Islet precursor cell (in vitro differentiated cells): ENCODE measurements at regions not wholly inside any gene's neighbourhood (a gene's known extent, or its start where the extent isn't known, plus 50 kb on each side); places are given as distances from the start of the nearest gene placed in this dataset.

Experiments
- DNase-seq: peaks from one replicate; pipeline ENCODE4 v3.0.0-alpha.2; 2018

DNA sequence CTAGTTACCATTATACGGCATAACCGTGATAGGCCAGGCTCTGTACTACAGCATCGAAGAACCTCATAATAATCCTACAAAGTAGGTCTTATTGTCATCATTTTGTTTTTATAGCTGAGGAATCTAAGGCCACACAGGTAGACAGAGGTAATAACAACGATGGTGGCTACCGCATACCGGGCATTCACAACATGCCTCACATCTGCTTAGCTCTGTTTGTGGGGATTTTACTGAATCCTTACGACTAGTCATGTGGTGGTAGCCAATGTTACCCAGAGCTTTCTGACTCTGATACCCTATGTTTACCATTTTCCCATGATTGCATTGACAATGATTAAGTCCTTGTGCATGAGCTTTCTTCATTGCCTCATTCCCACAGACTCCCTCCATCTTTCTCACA, 269.4 kb downstream of the TCF7L2 start:
- no peak for DNase-seq

DNA sequence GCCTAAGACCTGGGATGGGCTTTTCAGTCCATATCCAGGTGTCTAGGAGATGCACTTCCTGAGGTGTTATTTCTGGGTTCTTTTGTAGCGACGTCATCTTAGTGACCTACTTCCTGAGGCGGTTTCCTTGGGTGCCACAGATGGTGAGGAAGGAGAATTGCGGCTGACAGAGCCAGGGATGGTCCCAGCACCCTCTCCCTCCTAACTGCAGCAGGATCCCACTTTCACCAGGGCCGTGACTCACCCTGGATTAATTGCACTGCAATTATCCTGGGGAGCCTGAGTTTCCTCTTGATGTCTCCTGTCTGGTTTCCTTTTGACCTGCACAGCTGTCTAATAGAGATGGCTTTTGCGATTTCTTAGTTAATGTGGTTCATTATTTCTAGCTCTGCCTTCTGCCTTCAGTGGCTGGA, 271.7 kb downstream of the TCF7L2 start:
- DNase-seq = peak; percentile 97

DNA sequence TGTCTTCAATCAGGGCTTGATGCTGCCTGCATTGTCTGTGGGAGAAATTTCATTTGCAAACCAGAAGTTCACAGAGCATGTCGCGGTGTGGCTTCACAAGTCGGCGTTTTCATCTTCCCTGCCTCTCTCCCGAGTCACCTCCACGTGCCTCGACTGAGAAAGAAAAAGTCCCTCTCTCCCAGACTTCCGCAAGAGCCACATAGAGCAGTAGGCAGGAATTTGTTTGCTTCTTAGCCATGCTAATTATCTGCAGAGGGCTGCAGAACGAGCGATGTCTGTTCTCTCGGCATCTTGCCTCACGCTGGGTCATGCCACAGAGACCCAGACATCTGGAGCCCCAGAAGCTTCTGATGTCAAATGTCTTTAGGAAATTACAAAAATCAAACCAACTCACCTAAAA, 272.2 kb downstream of the TCF7L2 start:
- DNase-seq = peak; percentile 86

DNA sequence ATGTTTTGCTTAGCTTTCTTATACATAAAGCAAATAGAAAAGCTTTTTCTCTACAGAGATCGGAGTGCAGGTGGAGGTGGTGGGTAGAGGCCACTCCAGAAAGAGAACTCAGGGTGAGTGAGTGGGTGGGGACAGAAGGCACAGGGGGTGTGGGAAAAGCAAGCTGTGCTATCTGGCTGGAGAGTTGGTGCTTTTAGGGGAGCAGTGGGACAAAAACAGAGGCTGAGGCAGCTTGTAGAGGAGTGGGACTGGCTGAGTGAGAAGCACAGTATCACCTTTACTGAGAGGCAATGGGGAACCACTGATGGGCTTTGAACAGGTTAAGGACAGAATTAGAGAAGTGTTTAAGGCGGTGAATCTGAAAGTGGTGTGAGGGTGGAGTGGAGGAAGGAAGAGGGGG, 275.3 kb downstream of the TCF7L2 start:
- DNase-seq = no peak

DNA sequence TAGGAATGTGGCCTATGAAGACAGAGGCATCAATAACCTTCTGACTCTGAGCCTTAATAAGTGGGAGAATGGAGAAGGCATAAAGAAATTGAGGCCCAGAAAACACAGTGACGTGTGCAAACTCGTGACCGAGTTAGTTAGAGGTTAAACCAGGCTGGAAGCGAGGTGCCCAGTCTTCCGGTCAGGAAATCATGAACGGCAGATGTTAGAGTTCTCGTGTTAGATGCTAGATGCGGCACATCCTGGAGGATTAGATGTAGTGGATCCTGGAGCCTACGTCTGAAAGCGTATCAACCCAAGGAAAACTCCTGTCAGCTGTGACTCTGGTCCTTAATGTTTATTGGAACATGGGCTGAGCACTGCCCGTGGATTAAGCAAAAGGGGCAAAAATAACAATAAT, 275.9 kb downstream of the TCF7L2 start:
- DNase-seq = no peak

DNA sequence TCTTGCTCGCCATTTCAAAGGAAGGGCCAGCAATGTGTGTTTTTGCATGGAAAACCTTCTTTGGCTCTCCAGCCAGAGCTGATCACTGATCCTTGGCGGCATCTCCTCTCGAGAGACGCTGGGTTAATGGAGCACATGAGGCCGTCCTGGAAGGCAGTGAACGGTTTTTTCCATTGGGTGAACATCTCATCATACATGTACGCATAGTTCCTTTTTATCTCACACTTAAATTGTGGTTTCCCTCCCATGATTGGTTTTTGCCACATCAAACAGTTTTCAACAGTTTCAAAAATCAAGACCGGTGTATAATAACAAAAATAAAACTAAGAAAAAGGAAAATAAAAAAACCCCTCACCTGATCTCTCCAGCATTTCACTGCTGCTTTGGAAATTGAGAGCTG, 276.4 kb downstream of the TCF7L2 start:
- DNase-seq = no peak

DNA sequence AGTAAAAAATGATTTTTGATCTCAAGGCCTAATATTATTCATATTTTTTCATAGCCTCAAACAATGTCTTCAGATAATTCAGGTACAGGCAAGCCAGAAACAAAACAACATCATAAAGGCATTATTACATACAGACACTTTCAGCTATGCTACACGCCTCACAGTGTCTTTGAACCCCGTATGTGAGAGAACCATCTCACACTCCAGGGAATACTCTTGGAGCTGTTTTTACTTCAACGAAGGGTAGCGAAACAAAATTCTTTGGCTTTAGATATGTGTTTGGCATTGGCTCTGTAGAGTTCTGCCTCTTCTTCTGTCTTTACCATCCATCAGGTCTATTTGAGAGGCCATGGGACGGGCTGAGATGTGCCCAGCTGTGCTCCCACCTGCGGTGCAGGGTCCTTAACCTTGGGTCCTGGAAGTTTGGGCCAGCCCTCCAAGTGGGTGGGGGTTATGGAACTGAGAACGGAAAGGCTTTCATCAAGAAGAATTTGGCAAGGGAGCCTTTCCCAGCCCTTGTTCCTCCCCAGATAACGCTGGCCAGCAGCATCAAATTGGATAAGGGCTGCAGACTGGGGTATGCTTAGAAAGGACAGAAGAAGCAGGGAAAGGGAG, 276.9 kb downstream of the TCF7L2 start:
- DNase-seq = no peak

DNA sequence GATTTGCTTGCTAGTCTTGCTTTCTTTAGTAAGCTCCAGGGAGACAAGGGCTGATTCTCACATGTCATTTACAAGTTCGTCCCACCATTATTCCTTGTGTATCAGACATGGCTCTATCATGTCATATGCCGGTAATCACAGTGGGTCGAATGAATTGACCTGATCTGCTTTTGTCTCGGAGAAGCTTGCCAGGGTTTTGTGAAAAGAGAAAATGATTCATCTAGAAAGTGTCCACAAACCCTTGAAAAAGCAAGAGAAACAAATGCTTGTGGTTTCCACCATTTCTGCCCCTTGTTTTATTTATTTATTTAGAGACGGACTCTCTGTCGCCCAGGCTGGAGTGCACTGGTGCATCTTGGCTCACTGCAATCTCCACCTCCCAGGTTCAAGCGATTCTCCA, 278.5 kb downstream of the TCF7L2 start:
- DNase-seq = no peak

DNA sequence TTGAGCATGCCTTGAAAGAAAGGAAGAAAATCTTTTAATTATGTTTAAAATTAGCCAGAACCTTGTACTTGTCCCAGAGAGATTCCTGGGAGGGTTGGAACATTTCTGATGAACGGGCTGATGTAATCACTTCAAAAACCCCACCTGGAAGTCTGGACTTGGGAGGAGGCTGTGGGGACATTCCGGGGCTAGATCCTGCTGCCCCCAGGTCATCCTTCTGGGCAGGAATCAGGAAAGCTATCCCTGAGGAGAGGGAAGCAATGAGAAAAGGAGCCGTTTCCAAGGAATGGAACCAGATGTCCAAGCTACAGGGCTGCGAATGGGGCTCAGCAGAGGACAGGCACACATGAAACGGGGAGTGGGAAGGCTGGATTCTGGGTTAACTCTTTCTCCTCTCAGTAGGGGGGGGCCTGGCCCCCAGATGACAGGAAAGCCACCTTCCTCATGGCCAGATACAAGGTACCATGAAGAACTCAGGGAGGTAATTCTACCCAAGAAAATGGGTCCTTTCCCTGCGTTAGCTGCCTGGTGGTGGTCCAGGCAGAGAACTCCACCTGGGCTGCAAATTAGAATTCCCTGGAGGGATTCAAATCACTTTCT, 280.1 kb downstream of the TCF7L2 start:
- DNase-seq = peak; percentile 89

DNA sequence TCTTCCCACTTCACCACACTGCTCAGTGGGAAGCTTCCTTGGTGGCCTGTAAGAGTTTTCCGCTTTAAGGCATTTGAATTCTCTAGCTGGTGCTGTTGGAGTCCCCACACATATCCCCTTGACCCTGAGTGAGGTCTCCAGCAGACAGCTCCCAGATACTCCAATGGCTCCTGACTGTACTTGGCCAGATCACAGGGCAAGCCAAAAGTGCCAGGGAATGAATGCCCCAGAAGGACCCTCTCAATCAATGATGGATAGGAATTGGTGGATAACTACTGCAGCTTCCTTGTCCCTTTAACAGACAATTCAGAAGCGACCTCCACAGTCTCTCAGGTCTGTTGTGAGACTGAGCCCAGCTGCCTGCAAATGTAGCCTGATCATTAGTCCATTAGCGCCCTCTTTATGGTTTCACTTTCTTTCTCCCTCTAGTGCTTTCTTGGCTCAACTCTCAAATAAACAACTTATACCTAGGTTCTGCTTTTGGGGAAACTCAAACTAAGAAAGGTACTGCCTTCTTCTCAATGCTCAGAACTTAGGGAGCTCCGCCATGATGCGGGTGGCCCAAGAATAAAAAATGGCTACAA, 283.0 kb downstream of the TCF7L2 start:
- DNase-seq = no peak

DNA sequence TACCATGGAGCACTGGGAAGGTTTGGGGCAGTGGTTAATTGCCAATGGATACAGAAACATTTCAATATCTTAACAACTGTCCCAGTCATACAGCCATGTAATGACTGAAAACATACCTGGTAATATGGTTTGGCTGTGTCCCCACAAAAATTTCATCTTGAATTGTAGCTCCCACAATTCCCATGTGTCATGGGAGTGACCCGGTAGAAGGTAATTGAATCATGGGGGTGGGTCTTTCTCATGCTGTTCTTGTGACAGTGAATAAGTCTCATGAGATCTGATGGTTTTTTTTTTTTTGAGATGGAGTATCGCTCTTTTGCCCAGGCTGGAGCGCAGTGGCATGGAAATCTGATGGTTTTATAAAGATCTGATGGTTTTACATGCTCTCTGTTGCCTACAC, 284.4 kb downstream of the TCF7L2 start:
- no peak for DNase-seq

DNA sequence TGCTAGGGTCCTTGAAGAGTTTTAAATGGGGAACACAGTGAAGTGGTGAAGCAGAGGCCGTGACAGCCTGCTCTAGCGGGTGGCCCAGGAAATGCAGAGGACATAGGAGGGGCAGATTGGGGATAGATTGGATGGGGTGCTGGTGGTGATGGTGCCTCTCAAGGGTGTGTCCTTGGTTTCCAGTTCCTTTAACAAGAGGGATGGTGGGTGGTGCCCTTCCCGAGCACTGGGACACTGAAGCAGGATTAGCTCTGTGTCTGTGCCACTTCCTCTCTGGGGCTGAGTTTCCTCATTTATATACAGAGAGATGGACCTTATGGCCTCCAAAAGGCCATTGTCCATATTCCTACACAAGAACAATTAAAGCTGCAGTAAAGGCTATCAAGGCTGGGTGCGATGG, 285.5 kb downstream of the TCF7L2 start:
- DNase-seq = no peak

DNA sequence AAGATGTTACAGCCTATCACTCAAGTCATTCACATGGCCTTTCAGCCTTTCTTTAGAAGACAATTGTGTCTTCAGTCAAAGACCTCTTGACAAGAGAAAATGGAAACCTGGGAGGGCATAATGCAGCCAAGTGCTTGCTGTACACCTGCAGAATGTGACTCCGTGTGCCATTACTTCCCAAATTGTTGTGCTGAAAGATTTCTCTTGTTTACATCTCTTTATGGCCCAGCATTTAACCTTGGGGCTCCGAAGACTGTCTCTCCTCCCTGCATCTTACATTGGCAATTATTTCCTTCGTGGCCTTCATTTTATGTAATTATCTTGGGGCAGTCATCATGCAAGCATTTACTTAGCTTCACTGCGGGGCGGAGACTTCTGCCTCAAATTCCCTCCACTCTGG, 287.0 kb downstream of the TCF7L2 start:
- peak; percentile 64 for DNase-seq

DNA sequence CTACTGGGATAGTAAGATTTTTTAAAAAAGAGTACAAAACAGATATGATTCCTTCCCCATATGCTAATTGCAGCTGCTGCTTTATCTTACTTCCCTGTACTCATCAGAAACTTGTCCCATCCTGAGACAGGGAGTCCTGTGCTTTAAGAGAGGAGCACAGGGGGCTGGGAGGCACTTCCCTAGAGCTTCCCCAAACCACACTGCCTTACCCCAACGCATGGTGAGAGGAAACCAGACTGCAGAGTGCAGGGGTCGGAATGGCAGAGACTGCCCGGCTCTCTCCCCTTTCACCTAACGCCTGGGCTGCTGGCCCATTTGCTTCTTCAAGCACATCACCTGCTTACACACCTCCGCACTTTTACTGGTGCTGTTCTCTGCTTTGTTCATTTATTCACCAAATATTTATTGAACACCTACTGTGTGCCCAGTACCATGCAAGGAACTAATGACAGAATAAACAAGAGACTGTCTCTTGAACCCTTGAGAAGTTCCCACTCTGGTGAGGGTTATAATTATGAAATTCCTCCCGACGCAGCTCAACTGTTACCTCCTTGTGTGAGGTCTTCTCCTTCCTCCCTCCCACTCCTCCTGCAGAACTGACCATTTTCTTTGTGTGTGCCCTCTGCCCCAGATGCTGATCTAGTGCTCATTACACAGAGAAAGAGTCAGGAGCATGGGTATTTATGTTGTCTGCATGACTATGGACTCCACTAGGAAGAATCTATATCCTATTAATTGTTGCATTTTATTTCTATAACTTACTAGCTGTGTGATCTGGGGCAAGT, 289.7 kb downstream of the TCF7L2 start:
- peak; percentile 42 for DNase-seq

DNA sequence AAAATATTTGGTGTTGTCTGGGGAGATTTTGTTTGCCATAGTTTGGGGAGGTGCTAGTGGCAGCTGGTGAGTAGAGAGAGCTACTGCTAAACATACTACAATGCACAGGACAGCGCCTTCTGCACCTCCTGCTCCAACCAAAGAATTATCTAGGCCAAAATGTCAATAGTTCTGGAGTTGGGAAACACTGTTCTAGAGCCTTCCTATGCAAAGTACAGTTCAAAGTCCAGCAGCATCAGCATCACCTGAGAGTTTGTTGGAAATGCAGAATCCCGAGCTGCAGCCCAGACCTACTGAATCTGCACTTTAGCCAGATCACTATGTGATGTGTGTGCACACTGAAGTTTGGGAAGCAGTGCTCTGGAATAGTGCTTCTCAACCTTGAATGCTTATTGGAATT, 290.7 kb downstream of the TCF7L2 start:
- peak; percentile 26 for DNase-seq

DNA sequence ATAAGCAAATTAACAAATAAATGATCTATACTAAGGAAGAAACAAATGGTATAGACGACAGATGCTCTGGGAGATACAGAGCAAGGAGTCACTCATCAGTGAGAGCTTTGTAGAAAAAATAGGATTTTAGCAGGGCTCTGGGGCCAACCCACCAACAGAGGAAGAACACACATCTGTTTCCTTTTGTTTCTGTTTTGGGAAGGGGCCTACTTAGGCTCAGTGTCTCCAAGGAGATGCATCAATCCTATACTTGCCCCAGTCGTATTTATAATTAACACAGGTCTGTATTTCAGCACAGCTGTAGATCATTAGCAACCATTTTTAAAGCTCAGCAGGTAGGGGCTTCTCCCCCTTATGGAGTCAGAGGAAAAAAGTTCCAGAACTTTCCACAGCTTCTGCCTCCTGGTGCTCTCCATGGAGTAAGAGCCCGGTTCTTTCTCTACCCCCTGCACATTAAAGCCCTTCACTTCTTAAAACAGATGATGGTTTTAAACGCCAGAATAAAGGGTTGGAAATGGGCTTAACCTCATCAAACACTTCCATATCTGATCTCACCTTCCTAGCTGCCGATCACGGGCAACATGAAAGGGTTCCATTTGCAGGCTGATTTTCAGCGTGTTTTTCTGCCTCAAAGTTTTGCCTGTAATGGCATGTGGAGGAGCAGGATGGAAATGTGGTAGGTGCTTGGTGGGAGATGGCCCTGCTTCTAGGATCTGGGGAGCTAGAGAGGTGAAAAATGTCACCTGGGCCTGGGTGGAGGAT, 291.7 kb downstream of the TCF7L2 start:
- no peak for DNase-seq

DNA sequence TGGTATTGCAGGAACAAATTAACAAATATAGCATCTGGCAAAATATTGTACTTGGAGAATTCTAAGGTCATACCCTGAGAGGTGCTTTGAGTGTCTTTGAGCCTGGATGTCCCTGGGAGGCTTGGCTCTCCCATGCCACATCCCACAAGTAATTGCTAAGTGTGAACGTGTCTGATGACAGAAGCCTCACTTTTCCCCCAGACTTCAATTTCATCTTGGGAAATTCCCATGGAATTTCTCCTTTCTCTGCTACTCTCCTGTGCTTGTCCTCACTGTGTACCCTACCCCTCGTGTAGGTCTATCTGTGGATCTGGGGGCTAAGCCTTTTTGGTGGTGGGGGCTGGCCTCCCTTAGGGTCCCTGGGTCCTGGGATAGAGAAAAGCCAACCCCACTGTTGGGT, 293.3 kb downstream of the TCF7L2 start:
- no peak for DNase-seq

DNA sequence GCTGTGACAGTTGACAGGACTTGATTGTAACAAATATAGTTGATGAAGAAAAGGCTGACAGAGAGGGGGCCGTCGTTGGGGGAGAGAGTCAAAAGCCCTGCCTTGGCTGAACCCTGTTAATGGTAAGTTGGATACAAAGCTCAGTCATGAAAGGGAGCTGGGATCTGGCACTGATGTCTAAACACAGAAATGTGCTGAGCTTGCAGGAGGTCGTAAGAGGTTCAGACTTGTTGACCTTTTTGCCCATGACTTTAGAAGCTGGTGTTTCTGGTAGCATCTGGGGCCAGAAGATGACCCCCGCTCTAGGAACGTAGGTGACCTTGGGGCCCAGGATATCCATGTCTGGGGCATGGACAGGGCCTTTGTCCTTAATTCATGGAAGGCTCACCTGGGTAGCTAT, 294.7 kb downstream of the TCF7L2 start:
- DNase-seq = no peak

DNA sequence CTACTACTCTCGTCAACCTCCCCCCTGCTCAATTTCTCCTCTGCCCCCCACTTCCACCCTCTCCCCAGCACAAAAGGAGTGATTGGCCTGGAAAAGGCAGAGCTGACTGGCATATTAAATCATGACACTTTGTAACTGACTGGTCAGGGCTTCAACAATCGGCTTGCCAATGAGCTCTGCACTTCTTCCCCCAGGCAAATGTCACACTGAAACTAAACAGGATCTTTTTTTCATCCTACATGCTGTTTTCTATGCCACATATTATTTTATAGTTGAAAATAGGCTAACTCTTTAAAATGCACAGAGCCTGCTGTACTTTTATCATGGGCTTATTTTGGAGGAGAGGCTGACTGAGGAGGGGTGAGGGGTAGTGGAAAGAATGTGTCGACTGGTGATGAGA, 295.2 kb downstream of the TCF7L2 start:
- DNase-seq = no peak

DNA sequence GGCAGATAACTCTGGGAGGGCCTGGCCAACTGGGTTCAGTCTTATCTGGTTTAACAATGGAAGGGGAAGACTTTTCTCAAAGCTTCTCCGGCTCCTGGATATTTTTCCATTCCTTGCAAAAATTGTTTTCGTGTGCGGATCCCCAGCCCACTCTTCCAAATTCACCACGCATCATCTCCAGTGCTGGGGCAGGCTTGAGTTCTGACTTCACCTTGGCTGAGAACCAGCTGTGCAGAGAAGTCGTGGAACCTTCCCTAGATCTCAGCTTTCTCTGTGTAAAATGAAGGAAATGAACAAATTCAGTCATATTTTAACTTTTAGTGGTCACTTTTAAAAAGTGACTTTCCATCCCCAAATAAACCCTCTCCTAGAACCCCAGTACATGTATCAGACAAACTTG, 297.0 kb downstream of the TCF7L2 start:
- no peak for DNase-seq

DNA sequence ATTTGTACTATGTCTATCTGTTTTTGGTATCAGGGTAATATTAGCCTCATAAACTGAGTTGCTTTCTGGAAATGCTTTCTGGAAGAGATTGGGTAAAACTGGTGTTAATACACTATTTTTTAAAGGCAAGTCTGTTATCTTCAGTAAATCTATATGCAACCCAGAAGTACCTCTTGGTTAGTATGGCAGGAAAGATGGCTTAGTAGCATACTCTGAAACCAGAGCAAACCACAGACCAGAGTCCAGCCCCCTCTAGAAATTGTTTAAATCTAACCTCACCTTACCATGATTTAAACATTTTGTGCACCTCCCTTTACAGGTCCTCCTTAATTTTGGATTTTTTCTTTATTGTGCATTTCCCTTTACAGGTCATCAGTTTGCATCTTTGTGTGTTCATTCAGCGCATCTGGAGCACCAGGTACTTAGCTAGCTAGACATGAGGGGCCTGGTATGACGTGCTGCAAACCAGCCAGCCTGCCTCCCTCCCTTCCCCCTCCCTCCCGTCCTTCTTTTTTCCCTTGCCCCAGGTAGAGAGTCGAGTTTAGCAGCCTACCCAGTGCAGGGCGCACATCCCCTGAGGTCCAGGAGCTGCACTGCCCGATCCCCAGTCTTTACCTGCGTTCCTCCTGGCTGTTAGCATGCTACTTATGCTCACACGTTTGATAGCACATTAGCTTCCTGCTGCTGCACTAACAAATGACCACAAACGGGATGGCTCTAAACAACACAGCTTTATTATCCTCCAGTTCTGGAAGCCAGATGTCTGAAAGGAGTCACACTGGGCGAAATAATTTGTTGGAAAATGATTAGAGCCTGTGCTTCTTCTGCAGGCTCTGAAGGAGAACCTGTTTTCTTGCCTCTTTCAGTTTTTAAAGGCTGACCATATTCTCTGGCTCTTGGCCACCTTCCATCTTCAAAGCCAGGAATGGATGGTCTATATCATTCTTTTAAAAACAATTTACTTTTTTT, 299.9 kb upstream of the HABP2 start:
- peak; percentile 65 for DNase-seq
